T-cell (primary cell): ENCODE measurements at regions not wholly inside any gene's neighbourhood (a gene's known extent, or its start where the extent isn't known, plus 50 kb on each side); places are given as distances from the start of the nearest gene placed in this dataset.

ENCODE experiments used
- ATAC-seq, 4 experiments: fragments of 200-7000 bp in 3 of 4; fragments of 150-1000 bp in 1 of 4; cut with Tn5 transposase; replicated peaks in 1 of 4; 1 replicate in 3 of 4; 2 replicates in 1 of 4; pipeline ENCODE4 v1.10.0; 2021; ENCODE audit warnings: moderate library complexity in 3 of 4, mild to moderate bottlenecking in 2 of 4, moderate number of reproducible peaks in 1 of 4
- CTCF ChIA-PET, 2 donors: fragments of 300-600 bp; sonication (Branson Sonifier 250); formaldehyde crosslinking; loops; one replicate each; lab custom pipeline; 2022; ENCODE audit warnings: antibody characterized with exemption in 2 of 2; lab: Charles Lee
- POLR2A ChIA-PET, 2 donors: fragments of 300-600 bp; sonication (Branson Sonifier 250); formaldehyde crosslinking; loops; one replicate each; lab custom pipeline; 2022; ENCODE audit warnings: antibody characterized with exemption in 2 of 2; lab: Charles Lee
- DNase-seq, 35 experiments: peaks; one replicate each; pipeline versions ENCODE4 v3.0.0 to v3.0.0-alpha.2; 2013 to 2023
- H3K27ac ChIP-seq: one replicate; pipeline ENCODE4 v1.5.1; 2013; ENCODE audit warnings: low read length
- H3K27me3 ChIP-seq, 2 experiments: replicated peaks in 1 of 2; 1 replicate in 1 of 2; 2 replicates in 1 of 2; pipeline versions ENCODE4 v1.6.1 to v1.7.0; 2013; ENCODE audit warnings: low read length in 1 of 2, mixed read lengths in 1 of 2; ENCODE audit not compliant: control insufficient read depth in 2 of 2, insufficient read depth in 2 of 2; ENCODE audit errors: extremely low read depth in 1 of 2
- H3K36me3 ChIP-seq, 2 donors: 1 replicate in 1 of 2; 2 replicates in 1 of 2; pipeline versions ENCODE4 v1.6.1 to v1.7.0; 2013; ENCODE audit warnings: low read length in 1 of 2; ENCODE audit not compliant: control insufficient read depth in 2 of 2, insufficient read depth in 1 of 2; ENCODE audit errors: extremely low read depth in 1 of 2
- H3K4me1 ChIP-seq, 2 experiments: 1 replicate in 1 of 2; 2 replicates in 1 of 2; pipeline versions ENCODE4 v1.6.1 to v1.7.0; 2013; ENCODE audit warnings: low read length in 2 of 2, mixed read lengths in 1 of 2; ENCODE audit not compliant: insufficient read depth in 2 of 2, control insufficient read depth in 1 of 2; ENCODE audit errors: extremely low read depth in 1 of 2
- H3K4me3 ChIP-seq, 2 donors: 1 replicate in 1 of 2; 2 replicates in 1 of 2; pipeline versions ENCODE4 v1.5.1 to v1.7.0; 2013; ENCODE audit warnings: mild to moderate bottlenecking in 2 of 2, low read length in 1 of 2, moderate library complexity in 1 of 2; ENCODE audit not compliant: control insufficient read depth in 1 of 2; ENCODE audit errors: extremely low read depth in 1 of 2
- H3K9me3 ChIP-seq: 2 replicates; pipeline ENCODE4 v1.7.0; 2013
- H3K27ac Mint-ChIP-seq, 2 donors: one replicate each; pipeline ENCODE4 v1.8.0; 2020 to 2021; ENCODE audit warnings: mild to moderate bottlenecking in 2 of 2, mixed read lengths in 2 of 2
- H3K27me3 Mint-ChIP-seq, 2 donors: one replicate each; pipeline ENCODE4 v1.8.0; 2021 to 2022; ENCODE audit warnings: mixed read lengths in 2 of 2
- H3K36me3 Mint-ChIP-seq: one replicate; pipeline ENCODE4 v1.8.0; 2021; ENCODE audit warnings: mixed read lengths
- H3K4me1 Mint-ChIP-seq, 3 donors: one replicate each; pipeline ENCODE4 v1.8.0; 2020 to 2022; ENCODE audit warnings: mixed read lengths in 3 of 3, mild to moderate bottlenecking in 1 of 3
- H3K4me3 Mint-ChIP-seq, 3 donors: one replicate each; pipeline ENCODE4 v1.8.0; 2020 to 2022; ENCODE audit warnings: mild to moderate bottlenecking in 3 of 3, mixed read lengths in 3 of 3, moderate library complexity in 3 of 3
- H3K9me3 Mint-ChIP-seq, 3 donors: one replicate each; pipeline ENCODE4 v1.8.0; 2020 to 2022; ENCODE audit warnings: mixed read lengths in 3 of 3
- WGBS: methylation state at CpG from one replicate; pipeline ENCODE4 v1.1.5; 2013; ENCODE audit warnings: missing lambda C conversion rate; ENCODE audit not compliant: insufficient coverage; 5-methylcytosine and 5-hydroxymethylcytosine counted together

DNA sequence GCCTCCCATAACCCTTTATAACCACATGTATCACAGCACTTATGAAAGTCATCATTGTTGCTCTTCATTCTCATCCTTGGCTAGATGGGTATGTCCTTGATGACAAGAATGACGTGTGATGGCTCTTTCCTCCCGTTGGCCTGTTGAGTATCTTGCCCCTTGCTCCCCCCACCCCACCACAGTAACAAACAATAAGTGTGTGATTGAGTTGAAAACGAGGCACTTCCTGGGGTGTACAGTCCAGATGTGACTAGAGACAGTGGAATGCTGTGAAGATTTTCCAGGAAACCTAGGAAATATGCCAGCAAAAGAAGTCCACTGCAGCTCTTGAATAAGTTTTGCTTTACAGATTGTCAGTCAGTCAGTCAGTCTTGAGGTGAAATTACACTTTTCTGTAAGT, 262.5 kb downstream of the ELAVL2 start:
- no peak for DNase-seq
- H3K36me3 Mint-ChIP-seq = no peaks in the 10 kb centered on the region
- ChIA-PET CTCF (interaction anchor here in 1 of 2 donors (0.7 kb wide), 1 partner anchor 136 kb away, joined by 5 read pairs; no protein-coding TSS in a partner anchor), POLR2A (no interaction called here)
- no peaks in the 10 kb centered on the region for H3K36me3 ChIP-seq
- no peaks in the 10 kb centered on the region for H3K27me3 ChIP-seq
- no peak overlapping the region for H3K27ac Mint-ChIP-seq
- no peaks in the 10 kb centered on the region for H3K27me3 Mint-ChIP-seq
- H3K4me3 Mint-ChIP-seq = no peak overlapping the region
- no peak overlapping the region for H3K4me3 ChIP-seq
- WGBS = no CpG with 5 or more reads among the region's 3 CpGs
- no peak for ATAC-seq
- H3K4me1 Mint-ChIP-seq = no peaks in the 10 kb centered on the region
- H3K9me3 Mint-ChIP-seq = peaks cover 0 to 7% (median 3%) of the 10 kb centered on the region in 3 donors
- H3K27ac ChIP-seq = no peak overlapping the region
- H3K9me3 ChIP-seq = no peaks in the 10 kb centered on the region
- no peaks in the 10 kb centered on the region for H3K4me1 ChIP-seq

DNA sequence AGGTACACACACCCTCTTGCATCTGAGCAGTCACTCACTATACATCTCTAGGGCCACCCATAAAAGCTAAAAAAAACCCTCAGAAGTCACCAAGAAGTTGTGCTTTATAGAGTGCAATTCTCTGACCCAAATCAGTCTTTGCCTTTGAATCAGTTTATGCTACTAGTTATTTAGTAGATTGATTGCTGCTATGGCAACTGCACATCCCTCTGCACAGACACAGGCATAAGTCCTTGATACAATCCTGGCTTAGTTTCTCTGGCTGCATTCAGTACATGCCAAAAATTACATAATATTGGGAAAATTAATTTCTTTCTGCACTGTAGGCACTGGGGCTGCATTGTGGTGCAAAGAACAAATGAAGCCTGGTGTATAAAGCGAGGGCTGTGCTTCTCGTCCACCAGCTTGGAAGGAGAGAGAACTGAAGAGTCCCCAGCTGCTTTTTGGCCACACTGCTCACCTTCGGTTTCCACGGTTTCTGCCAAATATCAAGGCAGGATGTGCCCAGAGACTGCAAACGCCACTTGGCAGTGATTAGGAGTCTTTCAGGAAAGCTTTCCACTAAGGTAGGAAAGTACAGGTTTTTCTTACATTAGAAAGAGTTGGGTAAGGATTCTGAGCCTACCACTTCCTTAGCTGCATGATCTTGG, 258.4 kb downstream of the ELAVL2 start:
- ATAC-seq = no peak
- no peaks in the 10 kb centered on the region for H3K36me3 ChIP-seq
- POLR2A ChIA-PET = no interaction called here
- no peaks in the 10 kb centered on the region for H3K36me3 Mint-ChIP-seq
- DNase-seq = no peak
- no peaks in the 10 kb centered on the region for H3K4me1 ChIP-seq
- no peaks in the 10 kb centered on the region for H3K27me3 ChIP-seq
- H3K4me3 Mint-ChIP-seq = no peak overlapping the region
- no peaks in the 10 kb centered on the region for H3K4me1 Mint-ChIP-seq
- CTCF ChIA-PET = no interaction called here
- H3K27me3 Mint-ChIP-seq = no peaks in the 10 kb centered on the region
- no peak overlapping the region for H3K27ac ChIP-seq
- no peak overlapping the region for H3K4me3 ChIP-seq
- 74% methylated on average over 4 of the region's 5 CpGs for WGBS
- no peak overlapping the region for H3K27ac Mint-ChIP-seq
- H3K9me3 ChIP-seq = no peaks in the 10 kb centered on the region
- peaks cover 0 to 11% (median 8%) of the 10 kb centered on the region in 3 donors for H3K9me3 Mint-ChIP-seq

DNA sequence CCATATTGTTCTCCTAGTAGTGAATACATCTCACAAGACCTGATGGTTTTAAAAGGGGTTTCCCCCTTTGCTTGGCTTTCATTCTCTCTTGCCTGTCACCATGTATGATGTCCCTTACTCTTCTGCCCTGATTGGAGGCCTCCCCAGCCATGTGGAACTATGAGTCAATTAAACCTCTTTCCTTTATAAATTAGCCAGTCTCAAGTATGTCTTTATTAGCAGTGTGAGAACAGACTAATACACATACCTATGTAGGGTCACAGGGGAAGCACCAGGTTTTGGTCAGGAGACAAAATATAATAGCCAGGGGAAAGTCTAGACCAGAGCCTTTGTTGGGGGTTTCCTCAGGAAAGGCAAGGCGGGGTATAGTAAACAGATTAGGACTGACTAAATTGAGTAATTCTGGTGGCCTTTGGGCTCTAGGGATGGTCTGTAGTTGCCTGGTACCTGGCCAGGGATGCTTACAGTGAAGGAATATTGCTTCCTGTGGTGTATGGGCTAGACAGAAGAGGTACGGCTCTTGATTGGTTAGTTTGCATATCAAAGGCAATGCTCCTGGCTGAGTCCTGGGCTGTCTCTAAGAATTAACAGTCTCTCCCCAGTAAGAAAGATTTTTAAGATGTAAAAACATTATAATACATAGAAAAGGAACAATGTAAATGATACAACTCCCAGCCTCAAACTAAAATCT, 254.5 kb downstream of the ELAVL2 start:
- ChIA-PET POLR2A (no interaction called here), CTCF (no interaction called here)
- Histone ChIP-seq H3K9me3 (no peaks in the 10 kb centered on the region), H3K4me3 (no peak overlapping the region), H3K4me1 (no peaks in the 10 kb centered on the region), H3K27ac (no peak overlapping the region), H3K27me3 (no peaks in the 10 kb centered on the region), H3K36me3 (no peaks in the 10 kb centered on the region)
- DNase-seq (no peak), ATAC-seq (no peak)
- H3K4me1 Mint-ChIP-seq = no peaks in the 10 kb centered on the region
- no peak overlapping the region for H3K27ac Mint-ChIP-seq
- no CpG with 5 or more reads among the region's 2 CpGs for WGBS
- H3K27me3 Mint-ChIP-seq = peaks cover 0 to 2% of the 10 kb centered on the region in 2 donors
- H3K36me3 Mint-ChIP-seq = no peaks in the 10 kb centered on the region
- no peak overlapping the region for H3K4me3 Mint-ChIP-seq
- H3K9me3 Mint-ChIP-seq = peaks cover 0 to 18% (median 6%) of the 10 kb centered on the region in 3 donors

DNA sequence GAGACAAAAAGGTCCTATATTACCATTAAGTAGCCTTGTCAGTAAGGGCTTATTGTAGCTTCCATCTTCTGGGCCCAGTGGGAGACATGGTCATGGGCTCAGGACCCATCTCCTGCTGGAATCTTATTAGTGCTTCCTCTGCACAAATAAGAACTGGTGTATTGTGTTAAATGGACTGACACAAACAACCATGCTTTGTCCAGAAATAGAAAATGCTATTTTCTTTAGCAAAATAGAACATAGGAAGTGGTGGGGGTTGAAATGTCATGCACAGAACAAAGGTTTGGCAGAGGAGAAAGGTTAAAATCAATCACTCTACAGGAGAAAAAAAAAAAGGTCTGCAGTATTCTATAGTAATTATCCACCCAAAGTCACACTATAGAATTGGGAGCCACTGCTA, 252.2 kb downstream of the ELAVL2 start:
- no peaks in the 10 kb centered on the region for H3K9me3 ChIP-seq
- H3K36me3 ChIP-seq = no peaks in the 10 kb centered on the region
- CTCF ChIA-PET = no interaction called here
- no peaks in the 10 kb centered on the region for H3K4me1 ChIP-seq
- POLR2A ChIA-PET = no interaction called here
- ATAC-seq (no peak), DNase-seq (no peak)
- Mint-ChIP-seq H3K4me3 (no peak overlapping the region), H3K9me3 (peaks cover 0 to 30% (median 6%) of the 10 kb centered on the region in 3 donors), H3K4me1 (no peaks in the 10 kb centered on the region), H3K27ac (no peak overlapping the region), H3K27me3 (peaks cover 0 to 4% of the 10 kb centered on the region in 2 donors), H3K36me3 (no peaks in the 10 kb centered on the region)
- no peaks in the 10 kb centered on the region for H3K27me3 ChIP-seq
- no peak overlapping the region for H3K27ac ChIP-seq
- no peak overlapping the region for H3K4me3 ChIP-seq

DNA sequence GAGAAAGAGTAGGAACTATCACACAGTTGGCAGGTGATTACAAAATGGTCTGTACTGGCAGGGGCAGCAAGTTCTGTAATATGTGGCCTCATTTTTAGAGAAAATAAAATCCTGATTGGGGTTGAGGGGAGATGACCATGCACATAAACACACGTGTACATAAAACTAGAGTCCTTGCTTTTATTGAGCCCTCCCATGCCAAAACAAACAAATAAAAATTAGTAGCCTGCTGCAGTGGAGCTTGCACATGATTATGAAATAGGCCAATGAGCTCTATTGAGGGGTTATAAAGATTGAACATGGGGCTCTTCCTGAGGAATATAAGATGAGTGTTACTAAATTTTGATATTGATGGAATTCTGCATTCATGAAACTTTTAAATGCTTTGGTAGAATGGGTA, 248.4 kb downstream of the ELAVL2 start:
- WGBS = no CpG with 5 or more reads among the region's 1 CpG
- POLR2A ChIA-PET = no interaction called here
- H3K27me3 ChIP-seq = no peaks in the 10 kb centered on the region
- no peaks in the 10 kb centered on the region for H3K36me3 ChIP-seq
- no peaks in the 10 kb centered on the region for H3K9me3 ChIP-seq
- Mint-ChIP-seq H3K9me3 (peaks cover 0 to 19% (median 6%) of the 10 kb centered on the region in 3 donors), H3K27ac (no peak overlapping the region), H3K4me1 (no peaks in the 10 kb centered on the region), H3K4me3 (no peak overlapping the region), H3K27me3 (peaks cover 0 to 4% of the 10 kb centered on the region in 2 donors), H3K36me3 (no peaks in the 10 kb centered on the region)
- ATAC-seq (no peak), DNase-seq (no peak)
- CTCF ChIA-PET = no interaction called here
- H3K27ac ChIP-seq = no peak overlapping the region
- H3K4me1 ChIP-seq = no peaks in the 10 kb centered on the region
- no peak overlapping the region for H3K4me3 ChIP-seq

DNA sequence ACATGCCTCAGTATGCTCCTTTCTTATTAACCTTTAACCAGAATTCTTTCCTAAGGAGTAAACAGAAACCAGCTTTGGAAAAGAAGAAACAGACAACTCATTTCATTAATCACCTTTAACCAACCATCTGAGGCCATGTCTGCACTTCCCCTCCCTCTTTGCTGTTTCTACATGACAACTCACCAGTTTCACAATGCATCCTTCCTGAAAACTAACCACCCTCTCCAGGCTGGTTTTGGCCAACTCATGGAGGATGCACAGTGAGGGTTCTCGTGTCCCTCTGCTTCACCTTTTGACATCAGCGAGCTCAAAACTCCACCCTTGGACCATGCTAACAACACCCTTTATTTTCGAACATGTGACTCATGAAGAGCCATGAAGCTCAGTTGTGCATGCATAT, 244.1 kb downstream of the ELAVL2 start:
- Histone ChIP-seq H3K27ac (no peak overlapping the region), H3K4me3 (no peak overlapping the region), H3K27me3 (no peaks in the 10 kb centered on the region), H3K4me1 (no peaks in the 10 kb centered on the region), H3K9me3 (peaks cover 2% of the 10 kb centered on the region), H3K36me3 (no peaks in the 10 kb centered on the region)
- Mint-ChIP-seq H3K27me3 (no peaks in the 10 kb centered on the region), H3K27ac (no peak overlapping the region), H3K36me3 (no peaks in the 10 kb centered on the region), H3K9me3 (peaks cover 0 to 10% (median 6%) of the 10 kb centered on the region in 3 donors), H3K4me1 (no peaks in the 10 kb centered on the region), H3K4me3 (no peak overlapping the region)
- ChIA-PET CTCF (no interaction called here), POLR2A (no interaction called here)
- ATAC-seq (no peak), DNase-seq (no peak)
- no CpG with 5 or more reads among the region's 3 CpGs for WGBS
